Activated CD4-positive, alpha-beta T cell treated with anti-CD3 and anti-CD28 coated beads, Interleukin-2, amount 10 ng/mL, durations not matched to agents 24 days and 14 days (primary cell): ENCODE measurements at regions not wholly inside any gene's neighbourhood (a gene's known extent, or its start where the extent isn't known, plus 50 kb on each side); places are given as distances from the start of the nearest gene placed in this dataset.

Source experiments
- DNase-seq: peaks from one replicate; pipeline ENCODE4 v3.0.0; 2022
- H3K27ac Mint-ChIP-seq: one replicate; pipeline ENCODE4 v1.8.0; 2022; ENCODE audit warnings: mild to moderate bottlenecking, mixed read lengths
- H3K27me3 Mint-ChIP-seq: one replicate; pipeline ENCODE4 v1.8.0; 2022; ENCODE audit warnings: mixed read lengths
- H3K36me3 Mint-ChIP-seq: one replicate; pipeline ENCODE4 v1.8.0; 2022; ENCODE audit warnings: low read depth, mild to moderate bottlenecking, mixed read lengths
- H3K4me1 Mint-ChIP-seq: one replicate; pipeline ENCODE4 v1.8.0; 2021; ENCODE audit warnings: mixed read lengths
- H3K4me3 Mint-ChIP-seq: one replicate; pipeline ENCODE4 v1.8.0; 2022; ENCODE audit warnings: mild to moderate bottlenecking, moderate library complexity, mixed read lengths
- H3K9me3 Mint-ChIP-seq: one replicate; pipeline ENCODE4 v1.8.0; 2021; ENCODE audit warnings: mixed read lengths
- intact Hi-C: fragments of 100-400 bp; cut with micrococcal nuclease; formaldehyde crosslinking; loops from one replicate; pipeline ENCODE4 v1.15.1; 2023

- Mint-ChIP-seq H3K27ac (no peak overlapping the region), H3K4me3 (no peak overlapping the region), H3K9me3 (no peaks in the 10 kb centered on the region), H3K27me3 (no peaks in the 10 kb centered on the region), H3K4me1 (no peaks in the 10 kb centered on the region), H3K36me3 (no peaks in the 10 kb centered on the region)
- DNase-seq: no peak
- intact Hi-C loops: no loop called here
Measured at GRCh38 chr4:84189144-84189543, 309.9 kb downstream of the NKX6-1 start.

GRCh38 chr4:84179409-84179808 is 319.7 kb downstream of the NKX6-1 start:
- no peak for DNase-seq
- H3K4me3 Mint-ChIP-seq: no peak overlapping the region
- H3K4me1 Mint-ChIP-seq: no peaks in the 10 kb centered on the region
- H3K27me3 Mint-ChIP-seq: no peaks in the 10 kb centered on the region
- no peak overlapping the region for H3K27ac Mint-ChIP-seq
- H3K36me3 Mint-ChIP-seq: no peaks in the 10 kb centered on the region
- intact Hi-C loops: no loop called here
- no peaks in the 10 kb centered on the region for H3K9me3 Mint-ChIP-seq

- intact Hi-C loops: no loop called here
- H3K9me3 Mint-ChIP-seq: no peaks in the 10 kb centered on the region
- H3K4me1 Mint-ChIP-seq: no peaks in the 10 kb centered on the region
Measured at GRCh38 chr4:84177831-84178542, 321.1 kb downstream of the NKX6-1 start.

GRCh38 chr4:84176016-84176415 is 323.1 kb downstream of the NKX6-1 start:
- Mint-ChIP-seq H3K27ac (no peak overlapping the region), H3K4me3 (no peak overlapping the region), H3K36me3 (no peaks in the 10 kb centered on the region), H3K27me3 (no peaks in the 10 kb centered on the region), H3K4me1 (no peaks in the 10 kb centered on the region), H3K9me3 (no peaks in the 10 kb centered on the region)
- intact Hi-C loops: no loop called here
- DNase-seq: no peak

More at GRCh38 chr4:84177831-84178542, 321.1 kb downstream of the NKX6-1 start:
- no peaks in the 10 kb centered on the region for H3K36me3 Mint-ChIP-seq
- no peak overlapping the region for H3K4me3 Mint-ChIP-seq
- no peak overlapping the region for H3K27ac Mint-ChIP-seq
- no peak for DNase-seq
- no peaks in the 10 kb centered on the region for H3K27me3 Mint-ChIP-seq

- H3K4me3 Mint-ChIP-seq: no peak overlapping the region
- H3K4me1 Mint-ChIP-seq: no peaks in the 10 kb centered on the region
- DNase-seq: no peak
- no peaks in the 10 kb centered on the region for H3K27me3 Mint-ChIP-seq
- H3K36me3 Mint-ChIP-seq: no peaks in the 10 kb centered on the region
- intact Hi-C loops: no loop called here
- no peak overlapping the region for H3K27ac Mint-ChIP-seq
- H3K9me3 Mint-ChIP-seq: no peaks in the 10 kb centered on the region
Measured at GRCh38 chr4:84171871-84172270, 327.2 kb downstream of the NKX6-1 start.

- Mint-ChIP-seq H3K4me3 (no peak overlapping the region), H3K9me3 (no peaks in the 10 kb centered on the region), H3K4me1 (no peaks in the 10 kb centered on the region), H3K36me3 (no peaks in the 10 kb centered on the region), H3K27ac (no peak overlapping the region), H3K27me3 (no peaks in the 10 kb centered on the region)
- intact Hi-C loops: no loop called here
- DNase-seq: no peak
Measured at GRCh38 chr4:84167564-84167963, 331.5 kb downstream of the NKX6-1 start.

GRCh38 chr4:84167093-84167492 is 332.0 kb downstream of the NKX6-1 start:
- intact Hi-C loops: no loop called here
- H3K4me3 Mint-ChIP-seq: no peak overlapping the region

GRCh38 chr4:84166486-84166885 is 332.6 kb downstream of the NKX6-1 start:
- intact Hi-C loops: no loop called here
- no peaks in the 10 kb centered on the region for H3K36me3 Mint-ChIP-seq

More at GRCh38 chr4:84167093-84167492, 332.0 kb downstream of the NKX6-1 start:
- Mint-ChIP-seq H3K27me3 (no peaks in the 10 kb centered on the region), H3K4me1 (no peaks in the 10 kb centered on the region), H3K36me3 (no peaks in the 10 kb centered on the region), H3K9me3 (no peaks in the 10 kb centered on the region), H3K27ac (no peak overlapping the region)
- DNase-seq: no peak

GRCh38 chr4:84164201-84164600 is 334.9 kb downstream of the NKX6-1 start:
- intact Hi-C loops: no loop called here
- H3K27ac Mint-ChIP-seq: no peak overlapping the region
- DNase-seq: no peak
- no peaks in the 10 kb centered on the region for H3K27me3 Mint-ChIP-seq
- no peaks in the 10 kb centered on the region for H3K9me3 Mint-ChIP-seq
- H3K4me1 Mint-ChIP-seq: no peaks in the 10 kb centered on the region
- H3K36me3 Mint-ChIP-seq: no peaks in the 10 kb centered on the region
- H3K4me3 Mint-ChIP-seq: no peak overlapping the region

More at GRCh38 chr4:84166486-84166885, 332.6 kb downstream of the NKX6-1 start:
- H3K9me3 Mint-ChIP-seq: no peaks in the 10 kb centered on the region
- DNase-seq: no peak
- H3K27ac Mint-ChIP-seq: no peak overlapping the region
- no peak overlapping the region for H3K4me3 Mint-ChIP-seq
- no peaks in the 10 kb centered on the region for H3K27me3 Mint-ChIP-seq
- no peaks in the 10 kb centered on the region for H3K4me1 Mint-ChIP-seq

- no peaks in the 10 kb centered on the region for H3K27me3 Mint-ChIP-seq
- H3K4me3 Mint-ChIP-seq: no peak overlapping the region
- intact Hi-C loops: no loop called here
- no peaks in the 10 kb centered on the region for H3K36me3 Mint-ChIP-seq
- no peak for DNase-seq
- no peaks in the 10 kb centered on the region for H3K9me3 Mint-ChIP-seq
- H3K27ac Mint-ChIP-seq: no peak overlapping the region
- no peaks in the 10 kb centered on the region for H3K4me1 Mint-ChIP-seq
Measured at GRCh38 chr4:84159762-84160161, 339.3 kb downstream of the NKX6-1 start.

- Mint-ChIP-seq H3K9me3 (no peaks in the 10 kb centered on the region), H3K36me3 (no peaks in the 10 kb centered on the region), H3K4me3 (no peak overlapping the region), H3K27ac (no peak overlapping the region), H3K4me1 (no peaks in the 10 kb centered on the region), H3K27me3 (no peaks in the 10 kb centered on the region)
- no peak for DNase-seq
- intact Hi-C loops: no loop called here
Measured at GRCh38 chr4:84158670-84159069, 340.4 kb downstream of the NKX6-1 start.

- no peak overlapping the region for H3K27ac Mint-ChIP-seq
- DNase-seq: no peak
- H3K27me3 Mint-ChIP-seq: no peaks in the 10 kb centered on the region
- H3K4me1 Mint-ChIP-seq: peaks cover 2% of the 10 kb centered on the region
- intact Hi-C loops: no loop called here
- H3K36me3 Mint-ChIP-seq: no peaks in the 10 kb centered on the region
- H3K4me3 Mint-ChIP-seq: no peak overlapping the region
- no peaks in the 10 kb centered on the region for H3K9me3 Mint-ChIP-seq
Measured at GRCh38 chr4:84151574-84151973, 347.5 kb downstream of the NKX6-1 start.

- Mint-ChIP-seq H3K27ac (no peak overlapping the region), H3K36me3 (no peaks in the 10 kb centered on the region), H3K27me3 (no peaks in the 10 kb centered on the region), H3K9me3 (no peaks in the 10 kb centered on the region), H3K4me1 (peaks cover 6% of the 10 kb centered on the region), H3K4me3 (no peak overlapping the region)
- intact Hi-C loops: no loop called here
- no peak for DNase-seq
Measured at GRCh38 chr4:84150177-84150576, 348.9 kb downstream of the NKX6-1 start.

- H3K27me3 Mint-ChIP-seq: no peaks in the 10 kb centered on the region
- no peaks in the 10 kb centered on the region for H3K36me3 Mint-ChIP-seq
- no peaks in the 10 kb centered on the region for H3K9me3 Mint-ChIP-seq
- no peak overlapping the region for H3K4me3 Mint-ChIP-seq
- no peak for DNase-seq
- no peak overlapping the region for H3K27ac Mint-ChIP-seq
- intact Hi-C loops: no loop called here
- peaks cover 6% of the 10 kb centered on the region for H3K4me1 Mint-ChIP-seq
Measured at GRCh38 chr4:84147831-84148230, 351.3 kb downstream of the NKX6-1 start.
